Gastrocnemius medialis (tissue), 4 donors: ENCODE measurements at regions not wholly inside any gene's neighbourhood (a gene's known extent, or its start where the extent isn't known, plus 50 kb on each side); places are given as distances from the start of the nearest gene placed in this dataset.

Experiments
- CTCF ChIP-seq, 5 experiments: fragments of 450-650 bp in 3 of 5; fragments of 200-600 bp in 2 of 5; sonication (generic) in 2 of 5; IDR thresholded peaks in 4 of 5; conservative IDR thresholded peaks in 1 of 5; 1 replicate in 4 of 5; 2 replicates in 1 of 5; pipeline ENCODE4 v1.5.1; 2016 to 2019; ENCODE audit warnings: antibody characterized with exemption in 5 of 5, mild to moderate bottlenecking in 3 of 5, moderate library complexity in 3 of 5
- POLR2A ChIP-seq, 2 donors: fragments of 450-650 bp; IDR thresholded peaks; one replicate each; pipeline ENCODE4 v1.6.1; 2017; ENCODE audit warnings: antibody characterized with exemption in 2 of 2, mild to moderate bottlenecking in 2 of 2, moderate library complexity in 2 of 2

DNA sequence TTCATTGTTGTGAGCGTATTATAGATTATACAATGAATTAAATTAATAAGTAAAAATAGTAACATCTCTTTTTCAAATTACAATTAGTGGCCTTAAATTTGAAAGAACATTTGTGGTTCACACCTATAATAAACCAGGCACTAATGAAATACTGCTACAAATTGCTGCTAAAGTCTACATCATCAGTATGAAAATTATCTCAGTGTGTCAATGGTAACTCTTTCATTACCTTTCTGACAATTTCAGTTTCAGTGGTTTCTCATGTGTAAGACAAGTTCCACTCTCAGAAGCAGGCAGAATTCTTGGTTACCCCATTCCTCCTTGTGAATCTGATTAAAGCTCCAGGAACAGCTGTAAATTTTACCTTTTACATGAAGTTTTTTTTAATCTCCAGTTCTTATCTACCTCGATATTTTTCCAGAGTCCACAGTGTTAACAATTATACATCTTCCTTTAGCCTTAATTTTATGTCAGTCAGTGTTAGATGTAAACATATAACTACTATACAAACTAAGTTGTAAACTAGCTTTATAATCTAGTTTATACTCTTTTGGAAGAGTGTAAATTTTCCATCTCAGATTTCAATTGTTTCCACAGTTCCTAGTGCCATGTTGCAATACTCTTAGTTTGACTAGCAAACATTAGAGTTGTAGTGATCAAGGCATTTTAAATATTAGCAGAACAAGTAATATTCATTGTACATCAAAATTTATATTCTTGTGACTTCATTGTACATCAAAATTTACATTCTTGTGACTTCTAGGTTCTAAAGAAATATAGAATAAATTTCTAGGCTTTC is 1038.4 kb downstream of the EPHA7 start:
- TF ChIP-seq CTCF (IDR thresholded peaks at IDR 0.05 in 4 of 5, conservative IDR thresholded peaks at IDR 0.05 in 1 of 5) (no peak), POLR2A (IDR thresholded peaks at IDR 0.05) (no peak)
